ENCODE measurements at regions not wholly inside any gene's neighbourhood (a gene's known extent, or its start where the extent isn't known, plus 50 kb on each side); places are given as distances from the start of the nearest gene placed in this dataset.
"Not testable (repeated sequence)": the region's sequence is repeated elsewhere in the genome, so short reads cannot be mapped to it uniquely, and the experiment has no call there.

DNA sequence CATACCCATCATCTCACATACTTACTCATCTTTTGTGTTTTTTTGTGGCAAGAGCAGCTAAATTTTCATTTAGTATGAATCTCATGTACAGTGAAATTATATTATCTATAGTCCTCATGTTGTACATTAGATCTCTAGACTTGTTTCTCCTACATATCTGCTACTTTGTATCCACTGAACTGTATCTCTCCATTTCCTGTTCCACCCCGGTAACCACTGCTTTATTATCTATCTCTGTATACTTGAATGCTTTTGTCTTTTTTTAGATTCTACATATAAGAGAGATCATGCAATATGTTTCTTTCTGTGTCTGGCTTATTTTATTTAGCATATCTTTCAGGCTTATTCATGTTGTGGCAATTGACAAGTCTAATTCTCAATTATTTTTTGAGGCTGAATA lies 125.1 kb downstream of the ANKRD7 start:
- Histone ChIP-seq H3K4me1 (replicated peaks) (no peaks in the 10 kb centered on the region), H3K4me3 (no peak overlapping the region), H3K27me3 (replicated peaks) (no peaks in the 10 kb centered on the region), H3K9me3 (replicated peaks) (no peaks in the 10 kb centered on the region), H3K36me3 (no peaks in the 10 kb centered on the region), H3K27ac (no peak overlapping the region)
- no peak for DNase-seq (ENCODE audit: low read depth in 1 of 2, low spot score in 2 of 2)

DNA sequence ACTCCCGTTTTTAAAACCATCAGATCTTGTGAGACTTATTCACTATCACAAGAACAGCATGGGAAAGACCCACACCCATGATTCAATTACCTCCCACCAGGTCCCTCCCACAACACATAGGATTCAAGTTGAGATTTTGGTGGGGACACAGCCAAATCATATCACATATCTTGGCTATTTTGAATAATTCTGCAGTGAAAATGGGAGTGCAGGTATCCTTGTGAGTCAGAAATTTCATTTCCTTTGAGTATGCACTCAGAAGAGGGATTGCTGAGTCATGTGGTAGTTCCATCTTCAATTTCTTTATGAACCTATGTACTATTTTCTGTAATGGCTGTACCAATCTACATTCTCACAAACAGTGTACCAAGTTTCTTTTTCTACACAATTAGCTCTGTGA lies 125.8 kb downstream of the ANKRD7 start:
- Histone ChIP-seq H3K4me3 (no peak overlapping the region), H3K9me3 (replicated peaks) (no peaks in the 10 kb centered on the region), H3K27ac (no peak overlapping the region), H3K27me3 (replicated peaks) (no peaks in the 10 kb centered on the region), H3K36me3 (no peaks in the 10 kb centered on the region), H3K4me1 (replicated peaks) (no peaks in the 10 kb centered on the region)
- DNase-seq (ENCODE audit: low read depth in 1 of 2, low spot score in 2 of 2) = no peak

DNA sequence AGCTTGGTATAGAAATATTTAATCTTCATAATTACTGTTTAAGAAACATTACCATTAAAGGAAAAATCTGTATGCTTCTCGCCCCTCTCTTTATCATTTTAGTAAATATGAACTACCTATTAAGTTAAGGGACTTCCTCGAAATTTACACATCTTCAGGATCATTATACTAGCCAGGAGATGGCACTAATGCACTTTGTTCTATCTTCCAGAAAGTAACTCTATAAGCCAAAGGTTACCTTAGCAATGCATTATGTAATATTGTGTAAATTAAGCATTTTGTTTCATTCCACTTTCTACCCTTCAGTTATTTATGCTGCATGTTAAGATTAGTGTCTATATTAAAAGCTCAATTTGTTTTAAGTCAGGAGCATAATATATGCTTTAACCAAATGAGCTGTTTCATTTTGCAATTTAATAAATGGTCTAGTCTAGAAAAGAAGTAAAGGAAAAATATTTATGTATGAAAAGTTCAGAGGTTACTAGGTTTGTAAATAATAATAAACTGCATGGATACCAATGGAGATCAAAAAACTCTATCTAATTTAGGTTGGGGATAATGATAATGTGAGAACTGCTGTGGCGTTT lies 128.5 kb downstream of the ANKRD7 start:
- Histone ChIP-seq H3K36me3 (no peaks in the 10 kb centered on the region), H3K4me1 (replicated peaks) (no peaks in the 10 kb centered on the region)
- DNase-seq (ENCODE audit: low read depth in 1 of 2, low spot score in 2 of 2) = peak in 1 of 2 experiments; percentile 7

DNA sequence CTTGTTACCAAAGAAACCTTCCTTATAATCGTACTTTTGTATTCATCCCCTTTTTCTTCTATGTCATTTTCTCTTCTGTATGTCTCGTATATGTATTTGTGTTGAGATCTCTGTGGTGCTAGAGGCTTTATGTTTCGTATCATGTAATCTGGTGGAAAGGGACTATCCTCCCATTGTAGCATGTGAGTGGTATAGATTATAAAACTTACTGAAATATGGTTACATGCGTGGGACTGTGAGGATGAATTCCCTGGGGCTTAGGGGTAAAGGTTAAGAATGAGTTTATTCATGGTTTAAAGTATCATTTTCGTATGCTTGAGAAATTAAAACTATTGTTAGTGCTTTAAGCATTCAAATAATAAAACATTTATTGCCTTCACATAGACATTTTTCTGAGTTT lies 141.9 kb downstream of the ANKRD7 start:
- Histone ChIP-seq H3K27ac (no peak overlapping the region), H3K9me3 (replicated peaks) (no peaks in the 10 kb centered on the region), H3K4me3 (no peak overlapping the region), H3K4me1 (replicated peaks) (no peaks in the 10 kb centered on the region), H3K36me3 (no peaks in the 10 kb centered on the region), H3K27me3 (replicated peaks) (no peaks in the 10 kb centered on the region)
- no peak for DNase-seq (ENCODE audit: low read depth in 1 of 2, low spot score in 2 of 2)

More for the DNA sequence above, 128.5 kb downstream of the ANKRD7 start:
- H3K27me3 ChIP-seq (replicated peaks) = no peaks in the 10 kb centered on the region
- no peak overlapping the region for H3K4me3 ChIP-seq
- H3K27ac ChIP-seq = no peak overlapping the region
- no peaks in the 10 kb centered on the region for H3K9me3 ChIP-seq (replicated peaks)

DNA sequence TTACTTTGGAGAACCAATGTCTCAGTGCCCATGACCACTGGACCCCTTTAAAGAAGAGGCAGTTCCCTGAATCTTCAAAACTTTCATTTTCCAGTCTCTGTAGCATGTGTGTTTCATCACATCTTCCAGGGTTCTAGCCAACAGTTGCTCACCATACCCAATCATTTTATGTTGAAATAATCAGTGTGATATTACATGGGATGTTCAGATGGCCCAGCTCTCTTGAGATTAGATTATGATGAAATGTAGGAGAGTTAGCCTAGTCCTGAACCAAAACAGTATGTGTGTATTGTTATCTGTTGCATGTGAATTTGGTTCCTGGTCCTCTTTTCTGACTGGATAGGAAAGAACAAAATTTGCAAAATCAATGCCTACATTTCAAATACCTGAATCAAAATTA lies 144.5 kb downstream of the ANKRD7 start:
- no peaks in the 10 kb centered on the region for H3K9me3 ChIP-seq (replicated peaks)
- H3K36me3 ChIP-seq = no peaks in the 10 kb centered on the region
- H3K4me3 ChIP-seq = no peak overlapping the region
- DNase-seq (ENCODE audit: low read depth in 1 of 2, low spot score in 2 of 2) = no peak
- H3K4me1 ChIP-seq (replicated peaks) = no peaks in the 10 kb centered on the region
- no peak overlapping the region for H3K27ac ChIP-seq
- H3K27me3 ChIP-seq (replicated peaks) = no peaks in the 10 kb centered on the region

DNA sequence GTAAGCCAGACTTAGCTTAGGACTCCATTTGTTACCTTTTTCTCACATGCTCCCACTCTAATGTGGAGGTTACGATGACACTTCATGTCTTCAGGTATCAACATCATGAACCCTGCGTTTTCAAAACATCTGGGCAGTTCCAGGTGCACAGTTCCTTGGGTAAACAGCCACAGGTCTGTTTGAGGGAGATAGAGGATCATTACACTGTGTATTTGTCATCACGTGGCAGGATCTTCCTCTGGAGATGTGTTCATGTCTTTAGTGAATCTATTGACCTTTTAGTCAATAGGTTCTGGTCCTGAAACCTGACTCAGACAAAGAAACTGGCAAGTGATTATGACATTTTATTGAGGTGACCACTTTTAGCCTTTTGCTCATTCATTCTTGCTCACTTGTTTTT lies 145.5 kb downstream of the ANKRD7 start:
- Histone ChIP-seq H3K27ac (no peak overlapping the region), H3K9me3 (replicated peaks) (no peaks in the 10 kb centered on the region), H3K4me1 (replicated peaks) (no peaks in the 10 kb centered on the region), H3K27me3 (replicated peaks) (no peaks in the 10 kb centered on the region), H3K4me3 (no peak overlapping the region), H3K36me3 (no peaks in the 10 kb centered on the region)
- no peak for DNase-seq (ENCODE audit: low read depth in 1 of 2, low spot score in 2 of 2)

DNA sequence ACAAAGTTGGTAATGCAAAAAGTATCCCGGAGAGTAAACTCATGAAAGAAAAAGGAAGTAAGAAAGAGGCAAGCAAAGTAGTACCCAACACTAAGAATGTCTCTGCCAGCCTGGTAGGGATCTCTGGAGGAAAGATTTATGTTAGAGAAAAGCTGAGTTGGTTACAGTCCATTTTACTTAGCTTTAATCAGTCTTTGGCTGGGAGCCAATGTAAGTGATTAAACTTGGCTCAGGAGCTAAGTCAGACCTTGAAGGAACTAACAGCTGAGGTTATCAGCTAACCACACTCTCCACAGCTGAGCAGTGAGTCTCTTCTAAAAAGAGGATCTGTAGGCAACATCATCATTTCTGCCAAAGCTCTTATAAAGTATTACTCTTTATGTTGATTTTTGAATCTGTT lies 148.0 kb downstream of the ANKRD7 start:
- Histone ChIP-seq H3K27me3 (replicated peaks) (no peaks in the 10 kb centered on the region), H3K36me3 (no peaks in the 10 kb centered on the region), H3K27ac (no peak overlapping the region), H3K4me3 (no peak overlapping the region), H3K4me1 (replicated peaks) (no peaks in the 10 kb centered on the region), H3K9me3 (replicated peaks) (no peaks in the 10 kb centered on the region)
- DNase-seq (ENCODE audit: low read depth in 1 of 2, low spot score in 2 of 2) = no peak

DNA sequence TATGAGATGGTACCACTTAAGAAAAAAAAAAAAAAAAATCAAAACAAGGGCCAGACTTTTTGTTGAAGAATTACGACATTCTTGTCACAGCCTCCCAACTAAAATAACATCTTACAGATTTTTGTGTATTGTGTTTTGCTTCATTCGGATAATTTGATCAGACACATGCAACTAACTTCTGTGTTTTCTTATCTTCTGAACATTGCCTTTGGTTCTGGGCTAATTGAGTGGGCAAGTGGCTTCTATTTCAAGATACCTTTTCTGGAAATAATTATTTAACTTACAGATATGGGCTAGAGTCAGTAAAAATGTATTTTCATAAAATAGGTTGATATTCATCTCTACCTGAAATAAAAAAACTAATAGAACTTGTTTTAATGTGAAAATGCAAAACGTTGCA lies 165.1 kb downstream of the ANKRD7 start:
- H3K9me3 ChIP-seq (replicated peaks) = no peaks in the 10 kb centered on the region
- no peak for DNase-seq (ENCODE audit: low read depth in 1 of 2, low spot score in 2 of 2)
- no peaks in the 10 kb centered on the region for H3K36me3 ChIP-seq
- no peak overlapping the region for H3K4me3 ChIP-seq
- no peak overlapping the region for H3K27ac ChIP-seq
- H3K4me1 ChIP-seq (replicated peaks) = no peaks in the 10 kb centered on the region
- H3K27me3 ChIP-seq (replicated peaks) = no peaks in the 10 kb centered on the region

DNA sequence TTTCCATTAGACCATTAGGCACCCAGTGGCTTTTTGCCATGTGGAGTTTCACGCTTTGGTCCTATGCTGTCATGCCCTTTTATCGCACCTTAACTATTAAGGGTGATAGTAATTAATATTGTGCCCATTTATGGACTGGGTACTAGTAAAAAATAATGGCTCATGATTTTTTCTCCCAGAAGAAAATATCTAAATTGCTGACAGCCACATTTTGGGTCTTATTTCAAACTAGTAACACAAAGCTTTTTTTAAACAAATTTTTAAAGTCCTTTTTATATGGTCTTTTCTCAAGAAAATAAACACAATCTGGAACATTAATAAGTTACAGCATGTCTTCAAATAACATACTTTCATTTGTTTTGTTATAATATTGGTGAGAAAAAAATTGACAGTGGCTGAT lies 179.7 kb downstream of the ANKRD7 start:
- Histone ChIP-seq H3K4me3 (no peak overlapping the region), H3K9me3 (replicated peaks) (no peaks in the 10 kb centered on the region), H3K27ac (no peak overlapping the region), H3K27me3 (replicated peaks) (no peaks in the 10 kb centered on the region), H3K36me3 (no peaks in the 10 kb centered on the region), H3K4me1 (replicated peaks) (no peaks in the 10 kb centered on the region)
- no peak for DNase-seq (ENCODE audit: low read depth in 1 of 2, low spot score in 2 of 2)

DNA sequence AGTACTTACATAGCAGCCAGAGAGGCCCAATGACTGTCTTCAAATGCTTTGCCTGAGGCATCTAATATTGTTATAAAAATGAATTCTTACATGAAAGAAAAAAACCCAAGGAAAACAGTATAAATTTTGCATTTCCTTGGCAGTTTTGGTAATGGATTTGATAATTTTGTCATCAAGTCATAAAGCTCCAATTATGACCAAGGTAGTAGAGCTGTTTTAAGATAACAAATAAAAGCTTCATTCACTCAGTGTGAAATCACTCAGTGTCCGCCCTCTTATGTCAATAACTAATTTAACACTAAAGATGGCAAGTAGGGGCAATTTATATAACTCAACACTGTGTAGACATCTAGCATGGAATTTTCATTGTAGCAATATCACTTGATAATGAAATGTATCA lies 193.9 kb downstream of the ANKRD7 start:
- H3K9me3 ChIP-seq (replicated peaks) = no peaks in the 10 kb centered on the region
- no peaks in the 10 kb centered on the region for H3K4me1 ChIP-seq (replicated peaks)
- H3K36me3 ChIP-seq = no peaks in the 10 kb centered on the region
- DNase-seq (ENCODE audit: low read depth in 1 of 2, low spot score in 2 of 2) = no peak
- no peak overlapping the region for H3K27ac ChIP-seq
- no peak overlapping the region for H3K4me3 ChIP-seq
- H3K27me3 ChIP-seq (replicated peaks) = no peaks in the 10 kb centered on the region

DNA sequence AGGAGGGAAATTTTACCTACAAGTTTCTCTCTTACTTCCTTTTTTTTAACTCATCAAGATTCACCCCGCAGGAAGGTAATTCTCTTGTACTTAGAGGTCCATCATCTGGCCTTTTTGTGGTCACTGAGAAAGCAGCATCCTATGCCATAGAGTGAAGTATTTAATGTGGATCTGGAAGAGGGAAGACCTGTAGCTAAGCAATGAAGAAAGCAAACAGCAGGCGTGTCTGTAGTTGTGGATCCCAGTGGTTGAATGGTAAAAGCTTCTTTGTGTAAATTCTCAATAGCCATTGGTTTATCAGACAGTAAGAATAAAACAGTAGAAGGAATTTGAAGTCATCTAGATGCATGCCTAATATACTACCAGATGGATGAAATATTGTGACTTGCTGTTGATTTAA lies 196.4 kb downstream of the ANKRD7 start:
- H3K36me3 ChIP-seq = no peaks in the 10 kb centered on the region
- no peaks in the 10 kb centered on the region for H3K9me3 ChIP-seq (replicated peaks)
- no peaks in the 10 kb centered on the region for H3K4me1 ChIP-seq (replicated peaks)
- no peak overlapping the region for H3K4me3 ChIP-seq
- no peak overlapping the region for H3K27ac ChIP-seq
- DNase-seq (ENCODE audit: low read depth in 1 of 2, low spot score in 2 of 2) = no peak
- no peaks in the 10 kb centered on the region for H3K27me3 ChIP-seq (replicated peaks)

DNA sequence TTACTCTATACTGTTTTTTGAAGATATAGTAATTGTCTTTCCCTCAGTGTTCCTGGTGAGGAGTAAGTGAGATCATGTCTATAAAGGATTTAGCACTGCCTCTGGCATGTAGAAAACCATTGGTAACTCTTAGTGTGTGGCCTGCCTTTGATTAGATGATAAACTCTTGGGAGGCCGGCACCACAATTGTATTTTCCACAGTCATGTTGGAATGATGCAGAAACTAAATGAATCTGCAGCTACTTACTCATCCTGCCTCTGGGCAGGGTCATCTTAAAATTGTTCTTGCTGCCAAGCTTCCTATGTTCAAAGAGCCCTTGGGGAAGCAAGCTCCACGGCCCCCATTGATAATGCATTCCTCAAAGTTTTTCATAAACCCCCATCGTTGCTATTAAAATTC lies 204.6 kb downstream of the ANKRD7 start:
- H3K27me3 ChIP-seq (replicated peaks) = no peaks in the 10 kb centered on the region
- no peaks in the 10 kb centered on the region for H3K9me3 ChIP-seq (replicated peaks)
- H3K4me3 ChIP-seq = no peak overlapping the region
- peaks cover 23% of the 10 kb centered on the region for H3K4me1 ChIP-seq (replicated peaks)
- peak overlapping the region; percentile 87 for H3K27ac ChIP-seq
- H3K36me3 ChIP-seq = no peaks in the 10 kb centered on the region
- peak; percentile 80 to 85 for DNase-seq (ENCODE audit: low read depth in 1 of 2, low spot score in 2 of 2)

DNA sequence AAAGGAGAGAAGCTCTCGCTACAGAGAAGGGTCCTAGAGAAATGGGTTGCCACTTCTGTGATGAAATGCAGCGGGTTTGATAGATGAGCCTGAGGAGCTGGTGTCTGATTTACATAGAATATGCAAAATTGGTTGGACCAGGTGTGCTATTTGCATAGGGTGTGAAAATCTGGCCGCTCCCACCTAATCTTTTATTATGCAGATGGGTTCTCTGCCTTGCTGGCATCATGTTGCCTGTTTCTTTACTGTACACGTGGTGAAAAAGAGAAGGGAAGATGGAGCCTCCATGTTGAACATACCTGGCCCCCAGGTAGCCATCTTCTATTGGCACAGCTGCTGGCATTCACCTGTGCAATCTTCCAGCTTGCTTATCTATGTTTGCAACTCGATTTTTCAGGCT lies 212.2 kb downstream of the ANKRD7 start:
- Histone ChIP-seq H3K27ac (no peak overlapping the region), H3K4me1 (replicated peaks) (no peaks in the 10 kb centered on the region), H3K36me3 (no peaks in the 10 kb centered on the region), H3K27me3 (replicated peaks) (no peaks in the 10 kb centered on the region), H3K9me3 (replicated peaks) (peaks cover 4% of the 10 kb centered on the region; the same call in 1 of the 2 replicates), H3K4me3 (no peak overlapping the region)
- DNase-seq (ENCODE audit: low read depth in 1 of 2, low spot score in 2 of 2) = no peak

DNA sequence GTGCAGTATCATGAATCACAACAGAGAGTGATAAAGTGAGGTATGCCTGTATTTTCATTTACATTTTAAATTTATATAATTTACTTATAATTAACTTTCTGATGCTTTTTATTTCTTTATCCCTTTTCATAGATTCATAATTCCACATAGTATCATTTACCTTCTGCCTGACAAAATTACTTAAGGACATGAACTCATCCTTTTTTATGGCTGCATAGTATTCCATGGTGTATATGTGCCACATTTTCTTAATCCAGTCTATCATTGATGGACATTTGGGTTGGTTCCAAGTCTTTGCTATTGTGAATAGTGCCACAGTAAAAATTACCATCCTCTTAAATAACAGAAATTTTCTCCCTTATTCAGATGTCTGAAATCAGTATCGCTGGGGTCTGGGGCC lies 224.5 kb downstream of the ANKRD7 start:
- DNase-seq (ENCODE audit: low read depth in 1 of 2, low spot score in 2 of 2); H3K27me3 ChIP-seq (replicated peaks); H3K9me3 ChIP-seq (replicated peaks); H3K36me3 ChIP-seq; H3K4me3 ChIP-seq; H3K27ac ChIP-seq; H3K4me1 ChIP-seq (replicated peaks): not testable (repeated sequence)

DNA sequence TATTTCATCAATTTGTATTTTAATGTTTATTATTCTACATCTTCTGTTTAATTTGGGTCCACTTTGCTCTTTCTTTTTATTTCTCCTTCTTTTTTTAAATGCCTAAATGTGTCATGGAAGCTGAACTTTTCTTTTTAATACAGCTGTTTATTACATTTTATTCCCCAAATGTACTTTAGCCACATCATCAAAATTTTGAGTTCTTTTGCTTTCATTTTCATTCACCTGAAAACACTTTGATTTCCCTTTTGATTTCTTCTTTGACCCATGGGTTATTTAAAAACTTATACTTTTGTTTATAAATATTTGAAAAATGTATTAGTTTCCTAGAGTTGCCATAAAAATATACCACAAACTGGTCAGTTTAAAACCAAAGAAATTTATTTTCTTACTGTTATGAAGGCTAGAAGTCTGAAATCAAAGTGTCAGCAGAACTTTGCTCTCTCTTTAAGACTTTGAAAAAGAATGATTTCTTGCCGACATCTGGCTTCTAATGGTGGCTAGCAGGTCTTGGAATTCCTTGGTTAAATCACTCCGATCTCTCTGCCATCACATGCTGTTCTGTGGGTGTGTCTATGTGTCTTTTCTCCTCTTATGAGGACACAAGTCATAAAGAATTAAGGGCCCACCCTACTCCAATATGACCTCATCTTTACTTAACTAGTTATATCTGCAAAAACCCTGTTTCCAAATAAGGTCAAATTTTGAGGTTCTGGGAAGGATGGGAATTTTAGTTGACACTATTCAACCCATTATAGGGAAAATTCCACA lies 225.5 kb downstream of the ANKRD7 start:
- no peaks in the 10 kb centered on the region for H3K36me3 ChIP-seq
- H3K27ac ChIP-seq = no peak overlapping the region
- H3K27me3 ChIP-seq (replicated peaks) = no peaks in the 10 kb centered on the region
- no peaks in the 10 kb centered on the region for H3K9me3 ChIP-seq (replicated peaks)
- no peak overlapping the region for H3K4me3 ChIP-seq
- no peak for DNase-seq (ENCODE audit: low read depth in 1 of 2, low spot score in 2 of 2)
- no peaks in the 10 kb centered on the region for H3K4me1 ChIP-seq (replicated peaks)
